HL-60 (cell line): ENCODE measurements at regions not wholly inside any gene's neighbourhood (a gene's known extent, or its start where the extent isn't known, plus 50 kb on each side); places are given as distances from the start of the nearest gene placed in this dataset.

ENCODE experiments used
- REST ChIP-seq: IDR thresholded peaks from 2 replicates; pipeline ENCODE4 v1.6.1; 2012; ENCODE audit warnings: low read depth; ENCODE audit not compliant: insufficient replicate concordance
- SPI1 ChIP-seq: IDR thresholded peaks from 2 replicates; pipeline ENCODE4 v1.6.1; 2012; ENCODE audit warnings: low read depth, mild to moderate bottlenecking, borderline replicate concordance

GRCh38 chr3:153600896-153601295 lies 438.9 kb downstream of the RAP2B start:
- no peak for TF ChIP-seq REST
- TF ChIP-seq SPI1: no peak
